Fibroblast of skin of back (primary cell): ENCODE measurements at regions not wholly inside any gene's neighbourhood (a gene's known extent, or its start where the extent isn't known, plus 50 kb on each side); places are given as distances from the start of the nearest gene placed in this dataset.
"Not testable (repeated sequence)": the region's sequence is repeated elsewhere in the genome, so short reads cannot be mapped to it uniquely, and the experiment has no call there.

Experiments
- DNase-seq: peaks from one replicate; pipeline ENCODE4 v3.0.0-alpha.2; 2013

- DNase-seq = no peak
These were observed 432.5 kb upstream of the TENM3 start for GRCh38 chr4:181810711-181811110.

- DNase-seq = not testable (repeated sequence)
These were observed 431.7 kb upstream of the TENM3 start for GRCh38 chr4:181811550-181811949.

DNA sequence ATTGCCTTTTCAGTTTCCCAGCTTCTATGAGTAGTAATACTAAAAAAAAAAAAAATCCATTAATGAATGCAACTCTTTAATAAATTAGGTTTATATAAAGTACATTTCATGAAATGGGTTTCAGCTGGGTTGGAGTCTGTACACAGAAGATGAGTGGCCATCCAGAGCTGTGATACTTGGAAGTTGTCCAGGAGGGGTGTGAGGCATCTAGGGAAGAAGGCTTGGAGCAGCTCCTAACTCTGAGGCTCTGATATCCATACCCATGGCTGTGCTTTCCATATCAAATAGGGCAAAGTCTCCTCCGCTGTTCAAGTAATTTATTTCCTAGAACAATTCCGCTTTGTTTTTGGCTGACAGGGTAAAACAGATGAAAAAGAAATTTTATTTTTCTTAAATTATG lies 423.3 kb upstream of the TENM3 start:
- peak; percentile 49 for DNase-seq

DNA sequence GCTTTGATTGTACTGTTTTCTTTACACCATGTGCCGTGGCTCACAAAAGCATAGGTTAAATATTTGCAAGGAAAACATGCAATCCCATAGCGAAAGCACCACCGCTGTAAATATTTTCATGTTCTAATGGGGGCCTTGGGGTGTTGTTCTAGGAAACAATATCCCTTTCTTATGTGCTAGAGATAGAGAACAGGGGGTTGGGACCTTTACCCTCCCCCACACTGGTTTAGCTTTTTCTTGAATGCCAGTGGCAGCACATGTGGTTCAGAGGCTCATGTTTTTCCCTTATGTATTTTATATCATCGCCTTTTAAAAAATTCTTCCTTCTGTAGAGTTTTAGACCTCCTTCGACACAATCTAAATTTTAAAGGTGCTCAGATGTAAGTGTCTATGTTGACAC lies 422.6 kb upstream of the TENM3 start:
- no peak for DNase-seq

- DNase-seq = peak; percentile 56
These were observed 421.9 kb upstream of the TENM3 start for GRCh38 chr4:181821039-181822004.

- DNase-seq = peak; percentile 14
These were observed 421.2 kb upstream of the TENM3 start for GRCh38 chr4:181822005-181822375.

DNA sequence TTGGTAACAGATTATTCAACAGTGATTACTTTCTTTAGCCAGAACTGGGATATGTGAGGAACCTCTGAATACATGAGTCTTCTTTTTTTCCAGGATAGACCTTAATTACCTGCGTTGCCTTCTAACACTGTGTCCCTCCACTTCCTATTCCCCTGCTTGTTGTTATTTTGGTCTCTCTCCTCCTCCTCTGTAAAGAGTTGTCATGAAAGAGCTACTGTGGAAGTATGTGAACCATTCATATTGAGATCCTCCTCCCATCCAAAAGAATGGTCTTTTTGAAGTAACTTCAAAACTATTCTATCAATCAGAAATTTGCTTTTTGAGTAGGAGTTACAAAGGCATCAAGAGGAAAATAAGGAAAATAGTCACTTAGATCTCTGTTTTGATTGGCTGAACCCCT lies 420.0 kb upstream of the TENM3 start:
- DNase-seq = no peak

DNA sequence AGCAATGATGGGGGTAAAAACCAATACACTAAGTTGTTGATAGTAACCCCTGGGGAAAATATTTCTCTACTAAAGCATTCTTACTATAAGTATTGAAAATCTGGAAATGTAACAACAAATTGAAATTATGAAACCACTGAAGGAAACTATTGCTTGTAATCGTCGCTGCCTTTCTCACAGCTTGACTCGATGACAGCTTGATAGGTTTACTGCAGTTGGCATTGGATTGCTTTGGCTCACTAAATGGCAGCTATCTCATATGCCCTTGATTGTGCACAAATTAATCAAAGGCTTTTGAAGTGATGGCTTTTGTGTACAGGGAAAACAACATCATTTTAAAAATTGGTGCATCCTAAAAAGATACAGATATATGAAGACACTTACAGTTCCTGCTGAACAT lies 419.6 kb upstream of the TENM3 start:
- DNase-seq = no peak

DNA sequence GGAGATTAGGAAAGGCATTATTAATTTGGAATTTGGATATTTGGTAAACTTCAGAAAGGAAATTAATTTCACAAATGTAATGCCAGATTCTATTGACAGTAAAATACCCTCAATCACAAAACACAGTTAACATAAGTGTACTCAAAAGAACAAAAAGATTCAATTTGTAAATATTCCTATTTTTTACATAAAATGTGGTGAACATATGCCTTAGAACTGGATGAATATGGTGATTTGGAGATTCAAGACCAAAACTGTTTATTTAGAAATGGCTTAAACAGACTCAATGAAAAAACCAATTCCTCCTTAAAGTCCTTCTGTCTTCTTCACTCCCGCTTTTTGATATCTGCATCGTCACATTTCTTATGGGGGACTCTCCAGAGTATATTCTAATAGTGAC lies 417.6 kb upstream of the TENM3 start:
- no peak for DNase-seq

DNA sequence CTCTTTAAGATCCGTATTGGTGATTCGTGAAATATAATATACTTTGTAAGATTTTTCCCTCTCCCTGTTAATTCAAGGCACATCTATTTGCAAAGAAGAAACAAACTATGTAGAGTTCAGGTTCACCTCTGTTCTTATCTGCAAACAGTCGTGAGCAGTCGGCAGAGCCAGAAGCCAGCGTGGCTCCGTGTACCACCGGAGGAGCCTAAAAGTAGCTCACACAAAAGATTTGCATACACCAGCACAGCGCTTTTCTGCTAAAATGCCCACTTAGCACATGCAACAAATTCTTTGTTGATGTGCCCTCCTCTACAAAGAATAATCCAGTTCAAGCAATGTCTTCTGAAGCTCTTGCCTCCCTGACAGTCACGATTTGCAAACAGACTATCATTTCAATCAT lies 416.0 kb upstream of the TENM3 start:
- DNase-seq = no peak

DNA sequence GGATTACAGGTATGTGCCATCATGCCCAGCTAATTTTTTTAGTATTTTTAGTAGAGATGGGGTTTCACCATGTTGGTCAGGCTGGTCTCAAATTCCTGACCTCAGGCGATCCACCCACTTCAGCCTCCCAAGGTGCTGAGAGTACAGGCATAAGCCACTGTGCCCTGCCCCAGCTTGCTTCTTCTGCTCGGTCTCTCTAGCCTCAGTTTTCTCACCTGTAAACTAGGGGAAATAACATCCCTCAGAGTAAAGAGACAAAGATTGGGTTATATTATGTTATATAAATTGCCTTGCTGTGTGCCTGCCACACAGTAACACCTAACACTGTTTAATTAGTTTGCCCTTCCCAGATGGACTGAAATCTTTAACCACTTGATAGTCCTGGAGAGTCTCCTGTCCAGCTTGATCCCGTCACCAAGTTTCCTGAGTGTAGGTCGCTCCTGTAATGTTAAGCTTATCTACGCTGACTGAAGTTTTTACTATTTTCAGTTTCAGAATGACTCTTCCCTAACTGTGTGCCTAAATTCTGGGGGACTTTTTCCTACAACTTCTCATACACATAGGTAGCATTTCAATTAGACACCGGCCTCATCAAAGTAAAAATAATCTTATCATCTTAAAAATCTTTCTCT lies 412.7 kb upstream of the TENM3 start:
- DNase-seq = no peak

DNA sequence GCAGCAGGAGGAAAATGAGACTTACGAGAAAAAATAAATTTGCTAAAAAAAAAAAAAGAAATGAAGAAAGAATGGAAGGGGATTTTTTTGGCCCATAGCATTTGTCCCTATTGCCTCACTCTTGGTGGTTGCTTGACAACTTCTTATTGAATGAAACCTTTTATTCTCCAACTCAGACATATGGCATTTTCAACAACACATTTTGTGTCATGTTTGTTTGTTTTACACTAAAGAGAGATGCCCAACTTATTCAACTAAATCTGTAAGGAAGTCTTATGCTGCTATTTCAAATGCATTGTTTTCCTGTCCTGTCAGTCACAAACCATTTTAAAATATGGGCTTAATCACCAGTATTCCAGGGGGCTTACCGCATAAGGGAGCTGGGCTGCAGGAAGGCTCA lies 409.1 kb upstream of the TENM3 start:
- no peak for DNase-seq

- no peak for DNase-seq
These were observed 407.9 kb upstream of the TENM3 start for GRCh38 chr4:181835348-181835747.

- no peak for DNase-seq
These were observed 404.9 kb upstream of the TENM3 start for GRCh38 chr4:181838253-181838652.

- DNase-seq = not testable (repeated sequence)
These were observed 399.4 kb upstream of the TENM3 start for GRCh38 chr4:181843797-181844196.

DNA sequence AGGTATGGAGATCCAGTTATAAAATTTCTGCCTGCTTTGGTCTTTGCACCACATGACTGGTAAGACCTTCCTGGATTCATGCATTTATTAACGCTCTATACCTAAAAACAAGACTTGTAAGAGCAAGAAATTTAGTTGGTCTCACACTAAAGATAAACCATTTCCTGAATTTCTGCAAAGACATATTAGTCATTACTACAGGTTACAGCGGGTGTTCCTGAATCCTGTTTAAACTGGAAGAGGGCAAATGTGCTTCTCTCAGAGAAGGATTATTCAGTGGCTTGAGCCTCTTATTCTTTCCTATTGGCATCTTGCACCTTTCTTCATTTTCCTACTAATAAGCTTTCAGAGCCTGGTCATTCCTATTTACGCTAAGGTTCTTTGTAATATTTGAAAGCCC lies 397.6 kb upstream of the TENM3 start:
- DNase-seq = no peak

GRCh38 chr4:181846934-181847333 lies 396.3 kb upstream of the TENM3 start:
- DNase-seq = no peak

DNA sequence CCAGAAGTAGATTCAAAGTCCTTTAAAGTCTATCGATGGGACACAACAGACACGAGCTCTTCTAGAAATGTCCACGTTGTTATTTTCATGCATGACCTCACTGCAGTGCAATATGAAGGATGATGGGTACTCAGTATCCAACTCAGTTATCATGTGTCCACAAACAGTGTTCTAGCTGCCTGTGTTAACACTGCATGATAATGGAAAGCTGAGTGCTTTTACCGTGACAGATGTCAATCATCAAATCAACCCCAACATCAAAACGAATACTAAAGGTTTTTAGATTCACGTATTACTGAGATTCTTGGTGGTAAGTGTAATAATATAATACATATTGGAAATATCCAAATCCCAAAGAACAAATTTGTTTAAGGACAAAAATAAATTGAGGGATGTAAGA lies 394.8 kb upstream of the TENM3 start:
- DNase-seq = no peak

- no peak for DNase-seq
These were observed 393.7 kb upstream of the TENM3 start for GRCh38 chr4:181849472-181849871.

DNA sequence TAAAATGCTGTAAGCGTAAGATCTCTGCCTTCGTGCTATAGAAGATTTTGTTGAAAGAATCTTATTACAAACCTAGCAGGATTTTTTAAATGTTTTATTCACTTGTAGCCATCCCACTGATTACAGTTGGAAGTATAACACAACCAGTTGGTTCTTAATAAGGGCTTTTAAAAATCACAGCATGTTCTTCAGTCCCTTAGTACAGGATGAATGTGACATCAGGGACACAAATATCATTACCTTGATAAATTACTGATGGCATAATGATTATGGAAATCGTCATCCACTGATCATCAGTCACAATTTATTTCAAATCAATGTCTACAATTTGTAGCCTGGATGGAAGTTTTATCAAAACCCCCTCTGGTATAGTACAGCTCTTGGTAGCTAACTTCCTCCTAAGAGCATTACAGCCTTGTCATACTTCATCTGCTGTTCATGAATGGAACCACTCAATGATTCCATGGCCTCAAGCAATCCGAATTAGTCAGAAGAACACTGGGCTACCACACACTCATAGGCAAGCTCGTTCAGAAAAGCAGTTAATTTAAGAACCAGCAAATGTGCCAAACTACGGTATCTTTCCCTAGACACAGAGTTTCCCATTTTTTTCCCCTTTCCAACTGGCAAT lies 389.2 kb upstream of the TENM3 start:
- DNase-seq = no peak

DNA sequence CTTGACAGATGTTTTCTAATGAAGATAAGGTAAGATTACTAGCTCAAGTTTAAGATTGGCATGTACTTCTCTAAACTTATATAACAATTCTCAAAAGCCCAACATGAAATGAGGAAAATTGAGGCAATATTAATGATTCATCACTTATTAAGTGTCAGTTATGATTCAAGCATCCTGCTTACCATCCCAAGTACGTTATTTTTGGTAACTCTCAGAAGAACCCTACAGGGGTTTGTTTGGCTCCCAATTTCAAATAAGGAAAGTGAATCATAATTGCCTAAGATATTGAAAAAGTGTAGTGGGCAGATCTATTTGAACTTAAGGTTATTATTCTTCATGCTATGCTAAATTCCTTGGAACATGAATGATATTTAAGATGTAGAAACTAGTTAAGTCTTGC lies 387.9 kb upstream of the TENM3 start:
- DNase-seq = no peak

- DNase-seq = not testable (repeated sequence)
These were observed 385.7 kb upstream of the TENM3 start for GRCh38 chr4:181857471-181857870.

DNA sequence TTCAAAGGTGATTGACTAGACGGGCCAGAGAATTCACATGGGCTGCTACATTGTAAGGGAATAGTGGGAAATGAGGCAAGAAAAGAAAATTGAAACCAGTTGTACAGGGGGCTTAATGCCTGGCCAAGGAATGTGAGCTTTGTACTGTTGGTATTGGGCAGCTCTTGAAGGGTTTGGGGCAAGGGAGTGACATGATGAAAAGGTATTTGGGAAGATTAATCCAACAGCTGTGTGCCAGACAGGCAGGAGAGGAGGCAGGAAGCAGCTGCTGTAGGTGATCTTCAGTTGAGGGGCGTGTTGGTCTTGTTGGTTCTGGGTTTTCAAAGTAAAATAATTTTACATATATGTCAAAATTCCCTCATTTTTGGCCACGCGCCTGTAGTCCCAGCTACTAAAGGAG lies 384.5 kb upstream of the TENM3 start:
- no peak for DNase-seq

DNA sequence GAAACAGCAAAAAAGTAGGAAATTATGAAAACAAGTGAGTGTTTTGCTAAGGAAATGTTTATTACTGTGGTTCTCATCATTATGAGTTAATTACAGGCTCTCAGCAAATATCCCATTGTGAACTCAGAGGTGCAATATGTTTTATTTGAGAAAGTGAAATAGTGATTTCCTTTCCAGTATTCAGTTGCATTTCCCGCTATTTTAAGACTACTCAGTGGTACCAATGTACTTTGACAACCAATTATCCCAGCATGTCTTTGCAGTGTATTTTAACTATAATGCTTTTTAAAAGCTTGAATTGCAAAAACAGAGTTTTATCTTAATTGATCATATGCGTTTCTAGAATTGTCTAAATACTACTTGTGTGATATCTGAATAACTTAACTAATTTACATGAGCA lies 383.8 kb upstream of the TENM3 start:
- DNase-seq = no peak
